NCI-H1048 (cell line): ENCODE measurements at regions not wholly inside any gene's neighbourhood (a gene's known extent, or its start where the extent isn't known, plus 50 kb on each side); places are given as distances from the start of the nearest gene placed in this dataset.

Source experiments
- DNase-seq: peaks from one replicate; lab custom pipeline; 2025; lab: John Stamatoyannopoulos, UW

- no peak for DNase-seq
These were observed 323.4 kb upstream of the PKDCC start for GRCh38 chr2:41724465-41724864.

GRCh38 chr2:41725901-41726300 is 321.9 kb upstream of the PKDCC start:
- no peak for DNase-seq

- DNase-seq = no peak
These were observed 321.5 kb upstream of the PKDCC start for GRCh38 chr2:41726364-41726763.

- DNase-seq = no peak
These were observed 320.7 kb upstream of the PKDCC start for GRCh38 chr2:41727152-41727551.

GRCh38 chr2:41727711-41728110 is 320.1 kb upstream of the PKDCC start:
- DNase-seq = no peak

GRCh38 chr2:41728788-41729338 is 319.0 kb upstream of the PKDCC start:
- DNase-seq = no peak

GRCh38 chr2:41729800-41730364 is 317.9 kb upstream of the PKDCC start:
- no peak for DNase-seq

GRCh38 chr2:41735006-41735405 is 312.8 kb upstream of the PKDCC start:
- no peak for DNase-seq

- DNase-seq = no peak
These were observed 312.3 kb upstream of the PKDCC start for GRCh38 chr2:41735476-41735875.

GRCh38 chr2:41736105-41736567 is 311.7 kb upstream of the PKDCC start:
- no peak for DNase-seq

- DNase-seq = no peak
These were observed 311.2 kb upstream of the PKDCC start for GRCh38 chr2:41736586-41736985.

- no peak for DNase-seq
These were observed 309.9 kb upstream of the PKDCC start for GRCh38 chr2:41737888-41738287.

- no peak for DNase-seq
These were observed 305.7 kb upstream of the PKDCC start for GRCh38 chr2:41741951-41742595.

GRCh38 chr2:41743324-41743723 is 304.5 kb upstream of the PKDCC start:
- no peak for DNase-seq

- DNase-seq = no peak
These were observed 297.0 kb upstream of the PKDCC start for GRCh38 chr2:41750829-41751228.

GRCh38 chr2:41759880-41760279 is 287.9 kb upstream of the PKDCC start:
- DNase-seq = no peak

GRCh38 chr2:41763141-41763540 is 284.7 kb upstream of the PKDCC start:
- DNase-seq = no peak

- no peak for DNase-seq
These were observed 283.7 kb upstream of the PKDCC start for GRCh38 chr2:41764131-41764530.

- DNase-seq = no peak
These were observed 282.9 kb upstream of the PKDCC start for GRCh38 chr2:41764919-41765318.

GRCh38 chr2:41768310-41768709 is 279.5 kb upstream of the PKDCC start:
- DNase-seq = no peak

GRCh38 chr2:41771710-41772109 is 276.1 kb upstream of the PKDCC start:
- DNase-seq = no peak

- no peak for DNase-seq
These were observed 275.1 kb upstream of the PKDCC start for GRCh38 chr2:41772697-41773096.

GRCh38 chr2:41774011-41774605 is 273.7 kb upstream of the PKDCC start:
- peak; percentile 83 for DNase-seq
